ENCODE measurements at regions not wholly inside any gene's neighbourhood (a gene's known extent, or its start where the extent isn't known, plus 50 kb on each side); places are given as distances from the start of the nearest gene placed in this dataset.

GRCh38 chr13:42702716-42703115 is 78.7 kb upstream of the FAM216B start:
- no peak for TF ChIP-seq CTCF (IDR thresholded peaks at IDR 0.05)
- no peak for TF ChIP-seq POLR2A (IDR thresholded peaks at IDR 0.05)

Measured in adrenal gland (tissue), 5 donors.